ENCODE measurements at regions not wholly inside any gene's neighbourhood (a gene's known extent, or its start where the extent isn't known, plus 50 kb on each side); places are given as distances from the start of the nearest gene placed in this dataset.

GRCh38 chr9:90290716-90291485, 351.7 kb downstream of the DIRAS2 start:
- no peak for DNase-seq

DNA sequence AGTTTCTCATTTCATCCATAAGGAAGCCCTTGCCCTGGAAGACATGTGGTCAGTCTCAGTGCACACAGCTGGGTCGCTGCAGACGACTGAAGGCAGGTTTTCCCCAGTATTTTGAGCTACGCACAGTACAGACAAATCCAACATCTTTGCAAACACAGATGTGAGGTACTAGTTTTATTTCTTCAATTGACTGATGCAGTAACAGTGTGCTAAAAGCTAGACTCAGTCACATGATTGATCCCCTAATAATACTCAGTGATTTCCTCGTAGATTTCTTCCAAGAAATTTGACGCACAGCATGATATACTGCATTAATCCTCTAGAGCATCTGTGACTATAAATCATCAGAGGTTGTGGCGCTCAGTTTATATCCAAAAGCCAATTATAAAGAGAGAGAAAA, 346.1 kb downstream of the DIRAS2 start:
- no peak for DNase-seq

- no peak for DNase-seq
Measured at GRCh38 chr9:90299968-90300367, 342.7 kb downstream of the DIRAS2 start.

DNA sequence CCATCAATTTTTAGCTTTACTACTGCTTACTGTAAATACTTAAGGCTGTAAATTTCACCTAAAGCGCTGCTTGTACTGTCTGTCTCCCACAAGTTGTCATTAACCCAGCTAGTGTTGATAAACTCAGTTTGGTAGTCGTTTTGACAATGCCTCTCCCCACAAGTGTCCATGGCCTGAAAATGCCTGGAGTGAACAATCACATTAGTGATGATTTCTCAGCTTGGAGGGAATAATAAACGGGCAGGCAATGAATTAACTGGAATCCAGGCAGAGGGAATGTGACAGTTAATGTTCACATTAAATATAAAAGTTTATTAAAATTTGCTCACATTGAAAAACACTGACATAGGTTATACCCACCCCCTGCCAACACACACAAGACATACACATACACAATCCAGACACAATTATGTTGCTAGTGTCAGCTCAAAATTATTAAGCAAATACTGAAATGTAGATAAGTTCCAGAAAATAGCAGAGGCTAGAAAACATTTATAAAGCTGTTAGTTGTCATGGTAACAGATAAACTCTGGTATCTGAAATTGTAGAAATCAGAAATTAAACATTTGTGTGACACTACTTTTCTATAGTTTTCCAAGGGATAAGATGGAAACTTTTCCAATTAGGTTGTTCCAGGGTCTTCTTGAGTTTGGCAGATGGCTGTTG, 341.9 kb downstream of the DIRAS2 start:
- DNase-seq = no peak

DNA sequence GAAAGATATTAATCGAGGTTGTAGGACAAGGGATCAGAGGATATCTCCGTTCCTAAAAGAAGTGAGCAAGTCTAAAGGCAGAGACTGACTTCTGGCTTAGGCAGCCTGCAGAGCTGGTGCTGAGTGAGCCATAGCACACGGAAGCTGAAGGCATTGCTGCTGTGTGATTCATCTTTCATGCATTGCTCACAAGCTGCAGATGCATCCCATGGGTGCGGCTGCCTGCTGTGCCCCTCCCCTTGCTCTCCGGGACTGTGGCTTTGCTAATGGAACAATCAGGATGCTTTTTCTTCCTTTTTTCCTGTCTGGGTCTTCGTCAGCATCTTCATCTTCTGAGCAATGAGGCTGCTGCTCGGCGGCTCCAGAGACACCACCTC, 341.4 kb downstream of the DIRAS2 start:
- no peak for DNase-seq

DNA sequence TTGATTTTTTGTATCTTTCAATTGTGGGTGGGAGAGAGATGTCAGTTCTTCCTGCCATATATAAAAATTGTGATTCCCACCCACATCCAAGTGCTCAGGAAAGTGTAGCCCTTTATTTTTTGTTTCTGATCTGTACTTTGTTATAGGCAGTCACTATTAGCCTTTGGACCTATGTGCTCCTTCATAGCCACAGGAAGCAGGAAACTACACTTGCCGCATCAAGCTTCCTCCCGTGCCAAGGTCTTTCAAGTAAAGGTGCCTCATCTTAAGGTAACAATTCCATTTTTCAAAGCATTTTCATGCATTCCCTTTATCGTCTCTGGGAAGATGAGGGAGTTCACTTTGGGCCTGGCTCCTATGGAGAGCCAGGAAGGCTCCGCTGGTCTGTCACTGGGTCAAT, 339.0 kb downstream of the DIRAS2 start:
- DNase-seq = no peak

DNA sequence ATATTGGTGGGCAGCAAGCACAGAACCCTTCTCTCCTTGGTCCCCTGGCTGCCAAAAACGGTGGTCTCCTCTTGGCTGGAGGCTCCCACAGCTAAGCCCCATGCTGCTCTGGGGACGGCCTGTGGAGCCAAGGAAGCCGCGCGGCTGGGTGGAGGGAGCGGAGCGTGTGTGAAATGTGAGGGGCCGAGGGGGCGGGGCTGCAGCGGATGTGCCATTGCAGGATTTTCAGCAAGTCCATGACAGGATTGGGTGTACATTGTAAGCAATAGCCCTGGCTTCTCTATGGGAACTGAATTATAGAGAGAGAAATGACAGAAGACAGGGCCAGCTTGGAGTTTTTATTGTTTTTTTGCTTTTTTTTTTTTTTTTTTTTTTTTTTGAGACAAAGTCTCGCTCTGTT, 336.5 kb downstream of the DIRAS2 start:
- DNase-seq = no peak

DNA sequence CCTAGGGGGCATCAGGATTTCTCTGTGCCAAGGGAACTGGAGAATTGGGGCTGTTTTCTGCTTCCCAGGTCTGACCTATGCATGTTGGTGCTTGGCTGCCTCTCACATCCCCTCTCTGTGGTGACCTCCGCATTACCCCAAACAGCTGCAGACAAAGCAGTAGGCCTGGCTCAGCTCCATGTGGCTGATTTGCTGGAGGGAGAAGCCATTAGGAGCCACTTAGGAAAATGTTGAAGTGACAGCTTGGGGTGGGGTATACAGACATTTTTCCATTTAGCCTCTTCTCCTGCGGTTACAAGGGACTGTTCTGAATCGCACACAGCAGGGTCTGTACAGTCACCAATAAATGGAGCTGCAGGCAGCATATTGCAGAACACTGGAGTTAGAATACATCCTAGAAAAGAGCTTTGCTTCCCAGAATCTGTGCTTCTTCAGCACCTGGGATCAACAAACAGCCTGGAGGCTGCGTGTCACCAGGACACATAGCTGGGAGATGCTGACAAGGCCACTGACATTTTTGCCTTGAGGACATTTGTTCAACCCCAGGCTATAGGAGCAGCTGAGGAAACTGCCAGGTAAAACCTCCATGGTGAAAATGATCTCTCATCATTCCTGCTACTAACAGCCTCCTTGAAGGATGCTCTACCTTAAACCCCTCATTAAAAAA, 335.3 kb downstream of the DIRAS2 start:
- no peak for DNase-seq

GRCh38 chr9:90307891-90308290, 334.7 kb downstream of the DIRAS2 start:
- no peak for DNase-seq

- no peak for DNase-seq
Measured at GRCh38 chr9:90308691-90309090, 333.9 kb downstream of the DIRAS2 start.

GRCh38 chr9:90309809-90310520, 332.7 kb downstream of the DIRAS2 start:
- DNase-seq = no peak

DNA sequence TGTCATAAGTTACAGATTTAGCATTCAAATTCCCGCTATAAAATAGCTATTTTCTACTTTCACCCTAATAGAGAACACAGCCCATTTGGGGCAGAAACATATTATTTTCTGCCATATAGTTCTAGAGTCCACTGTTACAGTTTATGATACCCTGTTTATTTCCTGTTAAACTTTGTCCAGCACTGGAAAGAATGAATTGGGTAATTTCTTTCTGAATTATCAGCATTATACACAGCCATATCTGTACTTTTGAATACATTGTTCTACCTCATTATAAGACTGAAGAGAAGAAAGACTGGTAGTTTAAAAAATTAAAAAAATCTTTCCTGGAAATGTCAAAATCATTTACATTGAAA, 332.1 kb downstream of the DIRAS2 start:
- no peak for DNase-seq

DNA sequence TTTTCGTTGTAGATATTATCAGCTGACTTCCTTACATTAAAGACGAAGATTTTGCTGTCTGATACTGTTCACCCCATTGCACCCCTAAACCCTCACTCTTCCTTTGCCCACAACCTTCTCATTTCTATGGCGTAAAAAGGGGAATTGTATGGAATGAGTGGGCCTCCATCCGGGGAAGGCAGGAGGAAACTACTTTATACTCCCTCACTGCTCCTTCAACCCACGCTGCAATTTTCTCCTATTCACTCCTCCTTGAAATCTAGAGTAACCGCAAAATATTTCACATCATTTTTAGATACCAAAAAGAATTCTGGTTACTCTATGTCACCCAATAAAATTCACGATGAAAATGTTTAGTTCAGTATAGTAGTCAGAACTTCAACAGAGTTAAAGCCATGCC, 330.8 kb downstream of the DIRAS2 start:
- no peak for DNase-seq

DNA sequence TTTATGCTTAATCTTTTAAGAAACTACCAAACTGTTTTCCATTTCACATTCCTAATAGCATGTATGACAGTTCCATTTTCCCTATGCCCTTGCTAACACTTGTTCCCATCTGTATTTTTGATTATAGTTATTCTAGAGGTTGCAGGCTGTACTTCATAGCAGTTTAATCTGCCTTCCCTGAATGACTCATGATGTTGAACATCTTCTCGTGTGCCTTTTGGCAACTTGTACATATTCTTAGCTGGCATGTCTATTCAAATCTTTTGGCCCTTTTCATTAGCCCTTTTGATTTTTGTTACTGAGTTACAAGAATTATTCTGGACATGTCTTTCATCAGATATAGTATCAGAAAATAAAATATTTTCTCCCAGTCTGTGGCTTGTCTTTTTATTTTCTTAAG, 320.3 kb downstream of the DIRAS2 start:
- no peak for DNase-seq

DNA sequence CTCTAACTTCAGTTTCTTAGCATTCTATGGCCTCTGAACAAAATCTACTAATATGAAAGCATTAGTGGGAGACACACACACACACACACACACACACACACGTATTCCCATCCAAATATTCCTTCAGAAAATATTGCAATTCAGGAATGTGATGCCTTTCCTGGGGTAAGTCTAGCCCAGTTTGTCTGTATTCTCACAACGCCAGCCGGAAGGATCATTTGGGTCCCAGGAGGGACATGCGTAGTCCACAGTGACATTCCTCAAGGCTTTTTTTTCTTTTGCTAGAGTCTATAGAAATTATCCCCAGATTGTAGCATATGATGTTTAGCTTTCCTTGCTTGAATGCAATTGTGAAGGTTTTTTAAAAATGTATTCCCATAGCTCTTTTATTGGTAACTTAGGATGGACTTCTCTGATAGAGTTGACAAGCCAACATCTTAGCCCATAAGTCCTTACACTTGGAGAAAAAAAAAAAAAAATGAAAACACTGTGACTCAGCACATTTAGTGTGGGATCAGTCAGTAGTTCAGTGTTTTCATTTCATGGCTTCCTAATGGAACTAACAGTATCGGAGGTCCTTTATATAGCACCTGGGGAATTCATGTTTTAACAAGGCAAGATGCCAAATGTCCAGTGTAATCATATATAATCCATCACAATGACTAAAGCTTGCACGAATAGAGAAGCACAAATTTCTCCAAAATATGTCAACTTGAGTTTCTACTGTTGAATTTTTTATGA, 316.5 kb downstream of the DIRAS2 start:
- no peak for DNase-seq

DNA sequence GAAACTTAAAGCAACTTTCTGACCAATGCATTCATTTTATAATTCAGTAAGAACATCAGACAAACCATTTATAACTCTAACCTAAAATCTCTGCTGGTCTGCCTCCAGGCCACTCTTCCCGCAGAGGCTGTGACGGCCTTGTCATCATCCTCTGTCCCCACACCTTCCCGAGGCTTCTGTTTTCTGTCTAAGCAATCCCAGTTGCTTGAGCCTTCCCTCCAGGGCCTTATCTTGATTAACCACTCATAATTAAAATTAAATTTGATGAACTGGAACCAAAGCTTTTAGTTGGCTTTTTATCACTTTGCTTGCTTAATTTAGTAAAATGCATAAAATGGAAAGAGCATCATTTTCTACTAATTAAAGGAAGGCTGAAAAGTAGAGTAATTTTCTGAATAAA, 312.4 kb downstream of the DIRAS2 start:
- DNase-seq = no peak

DNA sequence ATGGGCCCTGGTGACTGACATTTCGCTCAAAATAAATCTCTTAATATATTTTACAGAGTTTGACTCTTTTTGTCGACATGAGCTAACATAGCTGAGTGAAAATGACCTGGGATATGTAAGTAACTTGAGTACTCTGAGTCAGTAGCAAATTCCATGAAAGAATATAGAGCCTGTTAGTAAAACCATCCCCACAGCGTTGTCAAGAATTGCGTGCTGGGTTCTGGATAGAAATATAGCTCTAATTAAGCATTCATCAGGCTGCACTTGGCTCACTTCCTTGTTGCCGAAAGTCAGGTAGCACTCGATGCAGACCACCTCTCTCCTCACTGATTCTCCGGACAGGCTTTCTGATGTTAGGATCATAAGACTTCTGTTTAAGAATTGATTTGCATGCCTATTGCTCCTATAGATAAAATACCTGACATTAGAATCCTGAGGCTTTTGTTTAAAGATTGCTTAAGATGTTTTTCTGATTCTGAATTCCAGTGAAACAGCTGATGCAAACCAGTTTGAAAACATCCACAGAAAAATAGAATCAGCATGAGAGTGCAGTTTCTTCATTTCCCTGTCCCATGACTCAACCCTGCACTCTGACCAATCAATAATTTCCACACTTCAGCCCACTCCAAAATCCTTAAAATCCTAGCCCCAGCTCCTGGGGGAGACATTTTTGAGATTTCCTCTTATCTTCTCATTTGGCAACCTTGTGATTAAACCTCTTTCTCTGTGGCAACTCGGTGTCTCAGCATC, 310.6 kb downstream of the DIRAS2 start:
- no peak for DNase-seq

- DNase-seq = no peak
Measured at GRCh38 chr9:90333226-90333625, 309.4 kb downstream of the DIRAS2 start.

GRCh38 chr9:90340421-90340820, 302.2 kb downstream of the DIRAS2 start:
- no peak for DNase-seq

DNA sequence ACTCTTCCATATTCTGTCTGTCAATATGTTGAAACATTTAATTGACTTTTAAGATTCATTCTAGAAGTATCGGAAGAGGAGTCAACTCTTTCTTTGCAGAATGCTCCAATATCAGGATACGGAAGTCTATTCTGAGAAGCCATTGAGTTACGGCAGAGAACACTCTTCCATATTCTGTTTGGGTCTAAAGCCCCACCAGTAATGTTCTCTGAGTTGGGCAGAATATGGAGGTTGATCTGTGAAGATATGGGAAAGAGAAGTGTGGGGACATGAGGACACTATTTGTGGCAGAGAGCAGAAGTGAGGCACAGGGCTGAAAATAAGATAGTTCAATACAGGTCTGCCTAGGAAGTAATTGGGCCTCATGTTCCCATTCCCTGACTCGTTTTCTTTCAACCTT, 300.0 kb downstream of the DIRAS2 start:
- no peak for DNase-seq

DNA sequence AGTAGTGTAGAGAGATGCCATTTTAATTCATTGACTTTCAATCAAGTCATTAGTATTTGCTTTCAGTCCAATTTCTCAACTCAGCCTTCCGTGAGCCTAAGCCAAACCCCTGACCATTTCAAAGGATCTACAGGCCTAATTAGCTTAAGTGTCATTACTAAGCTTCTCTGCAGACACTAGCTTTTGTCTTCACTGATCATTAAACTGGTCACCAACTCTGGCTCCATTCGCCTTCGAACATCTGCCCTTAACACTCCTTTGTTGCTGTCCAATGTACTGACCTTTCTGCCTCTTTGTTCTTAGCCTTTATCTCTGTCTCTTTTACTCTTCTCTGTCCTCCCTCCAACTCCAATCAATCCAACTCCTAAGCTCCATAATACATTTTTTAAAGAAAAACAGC, 299.3 kb downstream of the DIRAS2 start:
- no peak for DNase-seq

- DNase-seq = no peak
Measured at GRCh38 chr9:90343991-90344390, 298.6 kb downstream of the DIRAS2 start.
